ENCODE measurements at regions not wholly inside any gene's neighbourhood (a gene's known extent, or its start where the extent isn't known, plus 50 kb on each side); places are given as distances from the start of the nearest gene placed in this dataset.

GRCh38 chr4:111718763-111719559 is 426.3 kb upstream of the FAM241A start:
- no peak overlapping the region for H3K27ac ChIP-seq (ENCODE audit: low read depth in 1 of 2, low read length in 2 of 2)
- DNase-seq: no peak
- H3K9me3 ChIP-seq (replicated peaks in 1 of 2; ENCODE audit: control insufficient read depth in 1 of 2, insufficient read depth in 1 of 2, low read length in 2 of 2): no peaks in the 10 kb centered on the region
- no peak for TF ChIP-seq CTCF (IDR thresholded peaks at IDR 0.05)
- Mint-ChIP-seq H3K9me3 (no peaks in the 10 kb centered on the region), H3K4me3 (no peak overlapping the region), H3K36me3 (no peaks in the 10 kb centered on the region), H3K27me3 (ENCODE audit: low read depth in 3 of 3) (peaks cover 0 to 2% (median 0%) of the 10 kb centered on the region in 3 donors), H3K27ac (no peak overlapping the region), H3K4me1 (no peaks in the 10 kb centered on the region)
- no peaks in the 10 kb centered on the region for H3K27me3 ChIP-seq (ENCODE audit: control insufficient read depth in 2 of 2, insufficient read depth in 2 of 2, low read length in 2 of 2)
- no peaks in the 10 kb centered on the region for H3K4me1 ChIP-seq (ENCODE audit: control insufficient read depth in 1 of 2, insufficient read depth in 2 of 2, low read length in 2 of 2)
- no peak overlapping the region for H3K4me3 ChIP-seq (replicated peaks in 1 of 3; ENCODE audit: low read depth in 2 of 3, low read length in 3 of 3)
- WGBS (ENCODE audit: insufficient coverage): 100% methylated on average over 1 of the region's 3 CpGs
- H3K79me2 ChIP-seq (ENCODE audit: insufficient read depth, low read length): no peaks in the 10 kb centered on the region
- intact Hi-C loops (cut with micrococcal nuclease): no loop called here
- no peaks in the 10 kb centered on the region for H3K36me3 ChIP-seq (replicated peaks in 1 of 2; ENCODE audit: control insufficient read depth in 1 of 2, insufficient read depth in 2 of 2, low read length in 2 of 2)
- no peak overlapping the region for H2AFZ ChIP-seq (ENCODE audit: insufficient read depth, low read depth, low read length, poor library complexity, severe bottlenecking)
- H3K9ac ChIP-seq (ENCODE audit: insufficient read depth, low read length, poor library complexity, severe bottlenecking): no peak overlapping the region
- no peak overlapping the region for H3K4me2 ChIP-seq (replicated peaks; ENCODE audit: extremely low read depth, low read length, poor library complexity, severe bottlenecking)
- H4K20me1 ChIP-seq (ENCODE audit: insufficient read depth, low read length): no peaks in the 10 kb centered on the region

- Histone ChIP-seq H3K4me2 (replicated peaks; ENCODE audit: extremely low read depth, low read length, poor library complexity, severe bottlenecking) (no peak overlapping the region), H3K9me3 (replicated peaks in 1 of 2; ENCODE audit: control insufficient read depth in 1 of 2, insufficient read depth in 1 of 2, low read length in 2 of 2) (no peaks in the 10 kb centered on the region), H3K27me3 (ENCODE audit: control insufficient read depth in 2 of 2, insufficient read depth in 2 of 2, low read length in 2 of 2) (no peaks in the 10 kb centered on the region), H4K20me1 (ENCODE audit: insufficient read depth, low read length) (no peaks in the 10 kb centered on the region), H3K36me3 (replicated peaks in 1 of 2; ENCODE audit: control insufficient read depth in 1 of 2, insufficient read depth in 2 of 2, low read length in 2 of 2) (no peaks in the 10 kb centered on the region), H3K27ac (ENCODE audit: low read depth in 1 of 2, low read length in 2 of 2) (no peak overlapping the region), H3K4me3 (replicated peaks in 1 of 3; ENCODE audit: low read depth in 2 of 3, low read length in 3 of 3) (no peak overlapping the region), H3K79me2 (ENCODE audit: insufficient read depth, low read length) (no peaks in the 10 kb centered on the region), H3K4me1 (ENCODE audit: control insufficient read depth in 1 of 2, insufficient read depth in 2 of 2, low read length in 2 of 2) (no peaks in the 10 kb centered on the region), H3K9ac (ENCODE audit: insufficient read depth, low read length, poor library complexity, severe bottlenecking) (no peak overlapping the region), H2AFZ (ENCODE audit: insufficient read depth, low read depth, low read length, poor library complexity, severe bottlenecking) (no peak overlapping the region)
- no peak for TF ChIP-seq CTCF (IDR thresholded peaks at IDR 0.05)
- Mint-ChIP-seq H3K27ac (no peak overlapping the region), H3K27me3 (ENCODE audit: low read depth in 3 of 3) (peaks cover 0 to 2% (median 0%) of the 10 kb centered on the region in 3 donors), H3K4me3 (no peak overlapping the region), H3K4me1 (no peaks in the 10 kb centered on the region), H3K36me3 (no peaks in the 10 kb centered on the region), H3K9me3 (no peaks in the 10 kb centered on the region)
- WGBS (ENCODE audit: insufficient coverage): no CpG with 5 or more reads among the region's 4 CpGs
- intact Hi-C loops (cut with micrococcal nuclease): no loop called here
- DNase-seq: no peak
Observed at GRCh38 chr4:111720866-111721265, 424.4 kb upstream of the FAM241A start.

Measured in CD14-positive monocyte (primary cell).